HG02759 (cell line): ENCODE measurements at regions not wholly inside any gene's neighbourhood (a gene's known extent, or its start where the extent isn't known, plus 50 kb on each side); places are given as distances from the start of the nearest gene placed in this dataset.

Experiments used
- ATAC-seq: cut with Tn5 transposase; IDR thresholded peaks from one replicate; pipeline ENCODE4 v1.9.1; 2021; ENCODE audit warnings: mild to moderate bottlenecking, moderate library complexity; ENCODE audit not compliant: unreplicated experiment

- no peak for ATAC-seq
Measured at GRCh38 chr5:23372177-23372576, 135.2 kb upstream of the PRDM9 start.

GRCh38 chr5:23368393-23368792 is 139.0 kb upstream of the PRDM9 start:
- ATAC-seq, result no peak

GRCh38 chr5:23367874-23368273 is 139.5 kb upstream of the PRDM9 start:
- ATAC-seq, result no peak

- ATAC-seq, result no peak
Measured at GRCh38 chr5:23353286-23353685, 154.1 kb upstream of the PRDM9 start.

- no peak for ATAC-seq
Measured at GRCh38 chr5:23352446-23352845, 155.0 kb upstream of the PRDM9 start.

- no peak for ATAC-seq
Measured at GRCh38 chr5:23343121-23343520, 164.3 kb upstream of the PRDM9 start.

- no peak for ATAC-seq
Measured at GRCh38 chr5:23332650-23333251, 174.7 kb upstream of the PRDM9 start.

- no peak for ATAC-seq
Measured at GRCh38 chr5:23330726-23331125, 176.7 kb upstream of the PRDM9 start.

GRCh38 chr5:23319901-23320300 is 187.5 kb upstream of the PRDM9 start:
- ATAC-seq, result no peak

- no peak for ATAC-seq
Measured at GRCh38 chr5:23318960-23319359, 188.4 kb upstream of the PRDM9 start.

GRCh38 chr5:23318166-23318565 is 189.2 kb upstream of the PRDM9 start:
- ATAC-seq, result no peak

- no peak for ATAC-seq
Measured at GRCh38 chr5:23316060-23316591, 191.3 kb upstream of the PRDM9 start.

GRCh38 chr5:23314827-23315226 is 192.6 kb upstream of the PRDM9 start:
- no peak for ATAC-seq

- ATAC-seq, result no peak
Measured at GRCh38 chr5:23305055-23305454, 202.4 kb upstream of the PRDM9 start.

- no peak for ATAC-seq
Measured at GRCh38 chr5:23303836-23304235, 203.6 kb upstream of the PRDM9 start.

GRCh38 chr5:23303435-23303834 is 204.0 kb upstream of the PRDM9 start:
- no peak for ATAC-seq

GRCh38 chr5:23302438-23302837 is 205.0 kb upstream of the PRDM9 start:
- ATAC-seq, result no peak

- ATAC-seq, result no peak
Measured at GRCh38 chr5:23289162-23289561, 218.2 kb upstream of the PRDM9 start.

- no peak for ATAC-seq
Measured at GRCh38 chr5:23284656-23285055, 222.8 kb upstream of the PRDM9 start.

GRCh38 chr5:23274171-23274570 is 233.2 kb upstream of the PRDM9 start:
- no peak for ATAC-seq

- no peak for ATAC-seq
Measured at GRCh38 chr5:23269981-23270380, 237.4 kb upstream of the PRDM9 start.

GRCh38 chr5:23268136-23268535 is 239.3 kb upstream of the PRDM9 start:
- ATAC-seq, result no peak

GRCh38 chr5:23260621-23261020 is 246.8 kb upstream of the PRDM9 start:
- no peak for ATAC-seq
